GM18858 (cell line): ENCODE measurements at regions not wholly inside any gene's neighbourhood (a gene's known extent, or its start where the extent isn't known, plus 50 kb on each side); places are given as distances from the start of the nearest gene placed in this dataset.

Experiments used
- ATAC-seq: cut with Tn5 transposase; IDR thresholded peaks from one replicate; pipeline ENCODE4 v1.9.1; 2021; ENCODE audit not compliant: unreplicated experiment

GRCh38 chr2:150020221-150020620, 432.6 kb upstream of the MMADHC start:
- ATAC-seq, result no peak

- ATAC-seq, result no peak
These were observed 431.5 kb upstream of the MMADHC start for GRCh38 chr2:150019063-150019462.

- no peak for ATAC-seq
These were observed 425.4 kb upstream of the MMADHC start for GRCh38 chr2:150012986-150013385.

- no peak for ATAC-seq
These were observed 423.7 kb upstream of the MMADHC start for GRCh38 chr2:150011161-150011730.

- no peak for ATAC-seq
These were observed 421.3 kb upstream of the MMADHC start for GRCh38 chr2:150008901-150009300.

GRCh38 chr2:150007815-150008430, 420.3 kb upstream of the MMADHC start:
- peak; percentile 41 for ATAC-seq

GRCh38 chr2:150006591-150006990, 419.0 kb upstream of the MMADHC start:
- no peak for ATAC-seq

GRCh38 chr2:150003544-150003943, 416.0 kb upstream of the MMADHC start:
- no peak for ATAC-seq

- ATAC-seq, result no peak
These were observed 414.2 kb upstream of the MMADHC start for GRCh38 chr2:150001788-150002187.

- no peak for ATAC-seq
These were observed 409.3 kb upstream of the MMADHC start for GRCh38 chr2:149996901-149997300.

- no peak for ATAC-seq
These were observed 406.6 kb upstream of the MMADHC start for GRCh38 chr2:149994057-149994728.

- ATAC-seq, result no peak
These were observed 405.7 kb upstream of the MMADHC start for GRCh38 chr2:149993316-149993715.

- ATAC-seq, result no peak
These were observed 404.0 kb upstream of the MMADHC start for GRCh38 chr2:149991576-149991975.

GRCh38 chr2:149990965-149991364, 403.4 kb upstream of the MMADHC start:
- no peak for ATAC-seq

GRCh38 chr2:149989447-149990063, 402.0 kb upstream of the MMADHC start:
- ATAC-seq, result no peak

- no peak for ATAC-seq
These were observed 400.8 kb upstream of the MMADHC start for GRCh38 chr2:149988361-149988760.

- no peak for ATAC-seq
These were observed 399.3 kb upstream of the MMADHC start for GRCh38 chr2:149986861-149987260.

- ATAC-seq, result no peak
These were observed 396.7 kb upstream of the MMADHC start for GRCh38 chr2:149984311-149984710.

GRCh38 chr2:149972066-149972465, 384.5 kb upstream of the MMADHC start:
- ATAC-seq, result no peak

- no peak for ATAC-seq
These were observed 367.5 kb upstream of the MMADHC start for GRCh38 chr2:149954981-149955600.

GRCh38 chr2:149953627-149954026, 366.1 kb upstream of the MMADHC start:
- ATAC-seq, result no peak

GRCh38 chr2:149931486-149931885, 343.9 kb upstream of the MMADHC start:
- no peak for ATAC-seq
